ENCODE measurements at regions not wholly inside any gene's neighbourhood (a gene's known extent, or its start where the extent isn't known, plus 50 kb on each side); places are given as distances from the start of the nearest gene placed in this dataset.

DNA sequence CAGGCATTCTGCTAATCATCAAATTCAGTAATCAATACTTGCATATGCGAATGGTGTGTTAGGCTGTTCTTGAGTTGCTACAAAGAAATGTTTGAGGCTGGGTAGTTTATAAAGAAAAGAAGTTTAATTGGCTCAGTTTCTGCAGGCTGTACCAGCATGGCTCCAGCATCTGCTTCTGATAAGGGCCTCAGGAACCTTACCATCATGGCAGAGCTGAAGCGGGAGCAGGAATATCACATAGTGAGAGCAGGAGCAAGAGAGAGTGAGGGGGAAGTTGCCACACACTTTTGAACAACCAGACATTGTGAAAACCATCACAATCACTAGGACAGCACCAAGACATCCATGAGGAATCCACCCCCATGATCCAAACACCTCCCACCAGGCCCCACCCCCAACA lies 344.7 kb upstream of the FAM241A start:
- Mint-ChIP-seq H3K27me3 (ENCODE audit: low read depth in 3 of 3) (peaks cover 0 to 1% (median 0%) of the 10 kb centered on the region in 3 donors), H3K27ac (no peak overlapping the region), H3K4me1 (no peaks in the 10 kb centered on the region), H3K9me3 (peaks cover 0 to 2% (median 0%) of the 10 kb centered on the region in 7 donors), H3K36me3 (no peaks in the 10 kb centered on the region), H3K4me3 (no peak overlapping the region)
- Histone ChIP-seq H3K4me2 (replicated peaks; ENCODE audit: extremely low read depth, low read length, poor library complexity, severe bottlenecking) (no peak overlapping the region), H4K20me1 (ENCODE audit: insufficient read depth, low read length) (no peaks in the 10 kb centered on the region), H3K9ac (ENCODE audit: insufficient read depth, low read length, poor library complexity, severe bottlenecking) (no peak overlapping the region), H3K36me3 (replicated peaks in 1 of 2; ENCODE audit: control insufficient read depth in 1 of 2, insufficient read depth in 2 of 2, low read length in 2 of 2) (no peaks in the 10 kb centered on the region), H3K27ac (ENCODE audit: low read depth in 1 of 2, low read length in 2 of 2) (no peak overlapping the region), H3K4me1 (ENCODE audit: control insufficient read depth in 1 of 2, insufficient read depth in 2 of 2, low read length in 2 of 2) (no peaks in the 10 kb centered on the region), H3K4me3 (replicated peaks in 1 of 3; ENCODE audit: low read depth in 2 of 3, low read length in 3 of 3) (no peak overlapping the region), H3K27me3 (ENCODE audit: control insufficient read depth in 2 of 2, insufficient read depth in 2 of 2, low read length in 2 of 2) (no peaks in the 10 kb centered on the region), H3K9me3 (replicated peaks in 1 of 2; ENCODE audit: control insufficient read depth in 1 of 2, insufficient read depth in 1 of 2, low read length in 2 of 2) (no peaks in the 10 kb centered on the region), H3K79me2 (ENCODE audit: insufficient read depth, low read length) (no peaks in the 10 kb centered on the region), H2AFZ (ENCODE audit: insufficient read depth, low read depth, low read length, poor library complexity, severe bottlenecking) (no peak overlapping the region)
- TF ChIP-seq, protein P1, sequence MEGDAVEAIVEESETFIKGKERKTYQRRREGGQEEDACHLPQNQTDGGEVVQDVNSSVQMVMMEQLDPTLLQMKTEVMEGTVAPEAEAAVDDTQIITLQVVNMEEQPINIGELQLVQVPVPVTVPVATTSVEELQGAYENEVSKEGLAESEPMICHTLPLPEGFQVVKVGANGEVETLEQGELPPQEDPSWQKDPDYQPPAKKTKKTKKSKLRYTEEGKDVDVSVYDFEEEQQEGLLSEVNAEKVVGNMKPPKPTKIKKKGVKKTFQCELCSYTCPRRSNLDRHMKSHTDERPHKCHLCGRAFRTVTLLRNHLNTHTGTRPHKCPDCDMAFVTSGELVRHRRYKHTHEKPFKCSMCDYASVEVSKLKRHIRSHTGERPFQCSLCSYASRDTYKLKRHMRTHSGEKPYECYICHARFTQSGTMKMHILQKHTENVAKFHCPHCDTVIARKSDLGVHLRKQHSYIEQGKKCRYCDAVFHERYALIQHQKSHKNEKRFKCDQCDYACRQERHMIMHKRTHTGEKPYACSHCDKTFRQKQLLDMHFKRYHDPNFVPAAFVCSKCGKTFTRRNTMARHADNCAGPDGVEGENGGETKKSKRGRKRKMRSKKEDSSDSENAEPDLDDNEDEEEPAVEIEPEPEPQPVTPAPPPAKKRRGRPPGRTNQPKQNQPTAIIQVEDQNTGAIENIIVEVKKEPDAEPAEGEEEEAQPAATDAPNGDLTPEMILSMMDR (IDR thresholded peaks at IDR 0.05): no peak
- no CpG with 5 or more reads among the region's 2 CpGs for WGBS (ENCODE audit: insufficient coverage)
- intact Hi-C loops (cut with micrococcal nuclease): no loop called here
- no peak for DNase-seq

DNA sequence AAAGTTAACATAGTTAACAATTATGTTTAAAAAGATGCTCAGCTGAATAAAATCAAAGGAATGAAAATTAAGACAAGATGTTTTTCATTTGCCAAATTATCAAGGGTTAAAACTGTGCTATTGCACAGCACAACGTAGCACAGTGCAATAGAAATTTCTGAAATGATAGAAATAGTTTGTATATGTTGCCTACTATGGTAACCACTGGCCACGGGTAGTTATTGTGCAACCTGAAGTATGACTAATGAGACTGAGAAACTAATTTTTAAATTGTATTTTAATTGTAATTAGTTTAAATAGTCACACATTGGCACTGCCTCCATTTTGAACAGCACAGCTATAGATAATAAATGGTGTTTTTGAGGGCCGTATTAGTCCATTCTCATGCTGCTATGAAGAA lies 343.1 kb upstream of the FAM241A start:
- 25% methylated on average over 1 of the region's 3 CpGs for WGBS (ENCODE audit: insufficient coverage)

More for the DNA sequence above, 343.1 kb upstream of the FAM241A start:
- intact Hi-C loops (cut with micrococcal nuclease): no loop called here
- Histone ChIP-seq H3K79me2 (ENCODE audit: insufficient read depth, low read length) (no peaks in the 10 kb centered on the region), H3K36me3 (replicated peaks in 1 of 2; ENCODE audit: control insufficient read depth in 1 of 2, insufficient read depth in 2 of 2, low read length in 2 of 2) (no peaks in the 10 kb centered on the region), H3K4me1 (ENCODE audit: control insufficient read depth in 1 of 2, insufficient read depth in 2 of 2, low read length in 2 of 2) (no peaks in the 10 kb centered on the region), H3K9ac (ENCODE audit: insufficient read depth, low read length, poor library complexity, severe bottlenecking) (no peak overlapping the region), H4K20me1 (ENCODE audit: insufficient read depth, low read length) (no peaks in the 10 kb centered on the region), H3K9me3 (replicated peaks in 1 of 2; ENCODE audit: control insufficient read depth in 1 of 2, insufficient read depth in 1 of 2, low read length in 2 of 2) (no peaks in the 10 kb centered on the region), H3K4me3 (replicated peaks in 1 of 3; ENCODE audit: low read depth in 2 of 3, low read length in 3 of 3) (no peak overlapping the region), H2AFZ (ENCODE audit: insufficient read depth, low read depth, low read length, poor library complexity, severe bottlenecking) (no peak overlapping the region), H3K27me3 (ENCODE audit: control insufficient read depth in 2 of 2, insufficient read depth in 2 of 2, low read length in 2 of 2) (no peaks in the 10 kb centered on the region), H3K27ac (ENCODE audit: low read depth in 1 of 2, low read length in 2 of 2) (no peak overlapping the region), H3K4me2 (replicated peaks; ENCODE audit: extremely low read depth, low read length, poor library complexity, severe bottlenecking) (no peak overlapping the region)
- Mint-ChIP-seq H3K4me3 (no peak overlapping the region), H3K4me1 (no peaks in the 10 kb centered on the region), H3K36me3 (no peaks in the 10 kb centered on the region), H3K9me3 (no peaks in the 10 kb centered on the region), H3K27ac (no peak overlapping the region), H3K27me3 (ENCODE audit: low read depth in 3 of 3) (peaks cover 0 to 1% (median 0%) of the 10 kb centered on the region in 3 donors)
- no peak for DNase-seq
- TF ChIP-seq, protein P1 (IDR thresholded peaks at IDR 0.05): no peak

All from CD14-positive monocyte (primary cell).